ENCODE measurements at regions not wholly inside any gene's neighbourhood (a gene's known extent, or its start where the extent isn't known, plus 50 kb on each side); places are given as distances from the start of the nearest gene placed in this dataset.

GRCh38 chr1:201622353-201622752 is 83.4 kb downstream of the NAV1 start:
- no peak for DNase-seq (ENCODE audit: low read depth, low spot score)
- no peak for TF ChIP-seq CTCF (IDR thresholded peaks at IDR 0.05; ENCODE audit: low read depth, low read length)
- POLR2A ChIA-PET, result interaction anchor here (0.7 kb wide), 1 partner anchor 19 kb away, joined by 3 read pairs; no protein-coding TSS in a partner anchor
- no peak overlapping the region for H3K27ac ChIP-seq (ENCODE audit: low read depth, low read length)
- CTCF ChIA-PET, result no interaction called here
- H3K4me3 ChIP-seq (ENCODE audit: low read depth, low read length), result no peak overlapping the region
- H3K27me3 ChIP-seq (ENCODE audit: control insufficient read depth, insufficient read depth, low read length), result no peaks in the 10 kb centered on the region
- no peaks in the 10 kb centered on the region; the same call in 1 of the 2 replicates for H3K9me3 ChIP-seq (ENCODE audit: control insufficient read depth, insufficient read depth, low read length)

DNA sequence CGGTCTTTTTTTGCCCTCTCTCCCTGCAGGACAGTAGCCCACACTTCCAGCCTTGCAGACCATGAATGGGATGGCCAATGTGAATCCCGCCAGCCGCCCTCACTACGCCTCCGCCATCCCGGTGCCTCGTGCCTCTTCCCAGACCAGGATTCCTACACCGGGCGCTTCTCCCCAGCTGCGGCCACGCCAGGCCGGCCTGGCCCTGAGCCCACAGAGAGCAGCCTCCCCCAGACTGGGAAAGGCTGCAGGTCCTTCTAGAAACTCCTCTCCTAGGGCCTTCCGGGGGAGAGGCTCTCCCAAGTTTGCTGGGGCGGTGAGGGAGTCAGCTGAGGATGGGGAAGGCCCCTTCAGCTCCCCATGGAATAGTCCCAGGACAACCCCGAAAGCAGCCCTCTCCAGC is 83.9 kb downstream of the NAV1 start:
- CTCF ChIA-PET, result no interaction called here
- Histone ChIP-seq H3K9me3 (ENCODE audit: control insufficient read depth, insufficient read depth, low read length) (no peaks in the 10 kb centered on the region; the same call in 1 of the 2 replicates), H3K27ac (ENCODE audit: low read depth, low read length) (no peak overlapping the region), H3K27me3 (ENCODE audit: control insufficient read depth, insufficient read depth, low read length) (no peaks in the 10 kb centered on the region), H3K4me3 (ENCODE audit: low read depth, low read length) (no peak overlapping the region)
- DNase-seq (ENCODE audit: low read depth, low spot score), result no peak
- POLR2A ChIA-PET, result interaction anchor here (0.7 kb wide), 1 partner anchor 20 kb away, joined by 3 read pairs; no protein-coding TSS in a partner anchor
- no peak for TF ChIP-seq CTCF (IDR thresholded peaks at IDR 0.05; ENCODE audit: low read depth, low read length)

DNA sequence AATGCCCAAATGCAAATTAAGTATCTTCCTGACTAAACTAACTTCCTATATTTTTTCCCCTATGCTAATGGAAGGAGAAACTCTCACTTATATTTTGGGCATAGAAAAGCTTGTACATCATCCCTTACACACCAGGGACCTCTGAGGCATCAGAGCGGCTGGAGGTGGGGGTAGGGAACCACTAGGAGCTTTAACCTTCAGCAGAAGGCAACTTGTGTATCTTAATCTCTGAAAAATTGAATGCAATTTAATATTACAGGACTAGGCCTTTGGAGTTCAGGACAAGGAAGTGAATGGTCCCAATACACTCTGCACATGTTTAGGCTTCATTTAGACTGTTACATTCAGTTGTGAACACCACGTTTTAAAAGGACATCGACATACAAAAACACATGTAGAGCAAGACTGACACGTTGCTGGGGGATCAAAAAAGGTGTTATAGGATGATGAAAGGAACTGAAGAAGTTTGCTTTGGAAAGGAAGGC is 85.9 kb downstream of the NAV1 start:
- POLR2A ChIA-PET, result interaction anchor here (0.9 to 2.2 kb wide), 7 partner anchors 12 to 65 kb away, joined by 3 to 16 read pairs (median 7); no protein-coding TSS in a partner anchor
- Histone ChIP-seq H3K27ac (ENCODE audit: low read depth, low read length) (no peak overlapping the region), H3K4me3 (ENCODE audit: low read depth, low read length) (no peak overlapping the region), H3K27me3 (ENCODE audit: control insufficient read depth, insufficient read depth, low read length) (no peaks in the 10 kb centered on the region), H3K9me3 (ENCODE audit: control insufficient read depth, insufficient read depth, low read length) (no peaks in the 10 kb centered on the region; the same call in 1 of the 2 replicates)
- TF ChIP-seq CTCF (IDR thresholded peaks at IDR 0.05; ENCODE audit: low read depth, low read length), result no peak
- DNase-seq (ENCODE audit: low read depth, low spot score), result no peak
- CTCF ChIA-PET, result interaction anchor here (1.1 to 1.7 kb wide), 2 partner anchors 65 to 85 kb away, joined by 3 to 5 read pairs; no protein-coding TSS in a partner anchor

DNA sequence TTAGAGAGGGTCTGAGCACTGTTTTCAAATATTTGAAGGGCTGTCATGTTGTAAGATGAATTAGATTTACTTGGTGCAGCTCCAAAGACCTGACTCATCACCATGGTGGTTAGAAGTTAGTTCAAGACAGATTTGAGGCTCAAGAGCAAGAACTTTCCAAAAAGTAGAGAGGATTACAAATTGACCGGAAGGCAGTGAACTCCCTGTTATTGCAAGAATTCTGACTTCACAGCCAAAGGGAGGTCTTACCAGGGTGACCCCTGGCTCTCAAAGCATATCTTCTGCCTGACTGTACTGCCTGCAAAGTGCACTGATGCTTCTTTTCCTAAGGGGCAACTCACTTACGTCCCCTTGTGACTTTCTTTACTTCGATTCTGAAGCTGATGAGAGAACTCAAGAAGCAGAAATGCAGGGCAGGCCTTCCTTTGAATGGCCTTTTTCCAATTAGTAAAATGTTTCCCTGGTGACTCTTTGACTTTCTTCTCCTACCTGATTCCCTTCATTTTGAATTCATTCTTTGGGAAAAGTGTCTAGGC is 86.4 kb downstream of the NAV1 start:
- TF ChIP-seq CTCF (IDR thresholded peaks at IDR 0.05; ENCODE audit: low read depth, low read length), result peak; percentile 42
- Histone ChIP-seq H3K27ac (ENCODE audit: low read depth, low read length) (peak overlapping the region; percentile 66), H3K27me3 (ENCODE audit: control insufficient read depth, insufficient read depth, low read length) (no peaks in the 10 kb centered on the region), H3K9me3 (ENCODE audit: control insufficient read depth, insufficient read depth, low read length) (no peaks in the 10 kb centered on the region; the same call in 1 of the 2 replicates), H3K4me3 (ENCODE audit: low read depth, low read length) (no peak overlapping the region)
- DNase-seq (ENCODE audit: low read depth, low spot score), result peak; percentile 92
- POLR2A ChIA-PET, result interaction anchor here (0.9 to 2.2 kb wide), 6 partner anchors 11 to 66 kb away, joined by 3 to 16 read pairs (median 6); no protein-coding TSS in a partner anchor
- CTCF ChIA-PET, result interaction anchor here (0.6 to 1.7 kb wide), 3 partner anchors 63 to 84 kb away, joined by 3 to 5 read pairs (median 4); no protein-coding TSS in a partner anchor

GRCh38 chr1:201625851-201626251 is 86.9 kb downstream of the NAV1 start:
- Histone ChIP-seq H3K4me3 (ENCODE audit: low read depth, low read length) (no peak overlapping the region), H3K27ac (ENCODE audit: low read depth, low read length) (peak overlapping the region; percentile 62), H3K27me3 (ENCODE audit: control insufficient read depth, insufficient read depth, low read length) (no peaks in the 10 kb centered on the region), H3K9me3 (ENCODE audit: control insufficient read depth, insufficient read depth, low read length) (no peaks in the 10 kb centered on the region; the same call in 1 of the 2 replicates)
- ChIA-PET CTCF (interaction anchor here (0.6 to 1.7 kb wide), 3 partner anchors 64 to 84 kb away, joined by 3 to 5 read pairs (median 4); no protein-coding TSS in a partner anchor), POLR2A (interaction anchor here (1.2 to 2.2 kb wide), 5 partner anchors 11 to 66 kb away, joined by 3 to 16 read pairs (median 7); no protein-coding TSS in a partner anchor)
- TF ChIP-seq CTCF (IDR thresholded peaks at IDR 0.05; ENCODE audit: low read depth, low read length), result no peak
- DNase-seq (ENCODE audit: low read depth, low spot score), result no peak
